Cardiac fibroblast (primary cell): ENCODE measurements at regions not wholly inside any gene's neighbourhood (a gene's known extent, or its start where the extent isn't known, plus 50 kb on each side); places are given as distances from the start of the nearest gene placed in this dataset.

Source experiments
- DNase-seq, 2 donors: peaks; one replicate each; pipeline versions ENCODE4 v3.0.0 to v3.0.0-alpha.2; 2010; ENCODE audit warnings: low read depth in 2 of 2
- H3K4me3 ChIP-seq, 2 donors: replicated peaks in 1 of 2; 1 replicate in 1 of 2; 2 replicates in 1 of 2; pipeline ENCODE4 v1.5.1; 2011; ENCODE audit warnings: low read depth in 2 of 2, low read length in 2 of 2, mild to moderate bottlenecking in 2 of 2, moderate library complexity in 1 of 2
- TF ChIP-seq, protein P1 (sequence below): IDR thresholded peaks from one replicate; pipeline ENCODE4 v1.5.1; 2011; ENCODE audit warnings: low read depth, mild to moderate bottlenecking, low read length, inconsistent platforms

DNA sequence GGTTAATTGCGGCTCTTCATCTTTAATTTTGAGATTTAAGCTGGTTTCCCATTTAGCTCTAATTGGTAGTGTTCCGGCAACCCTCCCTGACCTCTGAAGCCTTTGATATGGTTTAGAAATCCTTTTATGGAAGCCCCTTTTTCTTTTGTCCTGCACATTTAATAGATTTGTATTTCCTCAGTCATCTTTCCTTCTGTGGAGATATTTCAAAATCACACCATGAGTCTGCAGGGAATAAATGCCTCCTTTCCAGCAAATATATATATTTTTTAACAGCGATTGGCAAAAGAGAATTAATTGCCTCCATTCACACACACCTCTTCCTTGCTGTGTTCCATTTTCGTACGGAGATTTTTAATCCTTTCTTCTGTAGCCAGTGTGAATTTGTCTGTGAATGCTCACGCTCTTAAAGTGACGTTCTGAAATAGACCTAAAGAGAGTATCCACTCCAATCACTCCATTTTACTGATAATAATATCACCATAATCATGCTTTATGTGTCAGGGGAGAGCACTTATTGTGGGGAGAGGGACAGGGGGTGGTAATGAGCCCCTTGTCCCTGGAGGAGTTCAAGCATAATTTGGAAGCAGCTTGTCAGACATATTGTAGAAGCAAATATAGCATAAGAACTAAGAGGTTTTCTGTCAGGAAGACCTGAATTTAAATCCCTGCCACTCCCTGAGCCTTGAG lies 142.5 kb upstream of the SYT13 start:
- H3K4me3 ChIP-seq = no peak overlapping the region
- TF ChIP-seq, protein P1, sequence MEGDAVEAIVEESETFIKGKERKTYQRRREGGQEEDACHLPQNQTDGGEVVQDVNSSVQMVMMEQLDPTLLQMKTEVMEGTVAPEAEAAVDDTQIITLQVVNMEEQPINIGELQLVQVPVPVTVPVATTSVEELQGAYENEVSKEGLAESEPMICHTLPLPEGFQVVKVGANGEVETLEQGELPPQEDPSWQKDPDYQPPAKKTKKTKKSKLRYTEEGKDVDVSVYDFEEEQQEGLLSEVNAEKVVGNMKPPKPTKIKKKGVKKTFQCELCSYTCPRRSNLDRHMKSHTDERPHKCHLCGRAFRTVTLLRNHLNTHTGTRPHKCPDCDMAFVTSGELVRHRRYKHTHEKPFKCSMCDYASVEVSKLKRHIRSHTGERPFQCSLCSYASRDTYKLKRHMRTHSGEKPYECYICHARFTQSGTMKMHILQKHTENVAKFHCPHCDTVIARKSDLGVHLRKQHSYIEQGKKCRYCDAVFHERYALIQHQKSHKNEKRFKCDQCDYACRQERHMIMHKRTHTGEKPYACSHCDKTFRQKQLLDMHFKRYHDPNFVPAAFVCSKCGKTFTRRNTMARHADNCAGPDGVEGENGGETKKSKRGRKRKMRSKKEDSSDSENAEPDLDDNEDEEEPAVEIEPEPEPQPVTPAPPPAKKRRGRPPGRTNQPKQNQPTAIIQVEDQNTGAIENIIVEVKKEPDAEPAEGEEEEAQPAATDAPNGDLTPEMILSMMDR = no peak
- DNase-seq = no peak

DNA sequence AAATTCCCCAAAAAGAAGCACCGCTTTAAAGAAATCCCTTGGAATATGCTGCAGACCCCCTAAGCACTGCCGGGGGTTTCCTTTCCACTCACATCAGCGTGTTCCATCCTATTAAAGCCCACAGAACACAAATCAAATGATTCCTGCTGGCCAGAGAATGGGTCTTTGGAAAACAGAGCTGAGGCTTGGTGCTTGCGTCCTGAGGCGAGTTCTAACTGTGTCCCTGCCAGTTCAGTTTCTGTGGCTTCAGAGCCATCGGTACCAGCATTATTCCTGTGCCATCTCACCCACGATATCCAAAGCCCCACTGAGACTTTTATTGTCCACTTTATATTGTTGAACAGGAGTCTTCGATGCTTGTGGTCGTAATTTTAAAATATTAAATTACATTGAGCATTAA lies 142.0 kb upstream of the SYT13 start:
- H3K4me3 ChIP-seq = no peak overlapping the region
- TF ChIP-seq, protein P1 = no peak

DNA sequence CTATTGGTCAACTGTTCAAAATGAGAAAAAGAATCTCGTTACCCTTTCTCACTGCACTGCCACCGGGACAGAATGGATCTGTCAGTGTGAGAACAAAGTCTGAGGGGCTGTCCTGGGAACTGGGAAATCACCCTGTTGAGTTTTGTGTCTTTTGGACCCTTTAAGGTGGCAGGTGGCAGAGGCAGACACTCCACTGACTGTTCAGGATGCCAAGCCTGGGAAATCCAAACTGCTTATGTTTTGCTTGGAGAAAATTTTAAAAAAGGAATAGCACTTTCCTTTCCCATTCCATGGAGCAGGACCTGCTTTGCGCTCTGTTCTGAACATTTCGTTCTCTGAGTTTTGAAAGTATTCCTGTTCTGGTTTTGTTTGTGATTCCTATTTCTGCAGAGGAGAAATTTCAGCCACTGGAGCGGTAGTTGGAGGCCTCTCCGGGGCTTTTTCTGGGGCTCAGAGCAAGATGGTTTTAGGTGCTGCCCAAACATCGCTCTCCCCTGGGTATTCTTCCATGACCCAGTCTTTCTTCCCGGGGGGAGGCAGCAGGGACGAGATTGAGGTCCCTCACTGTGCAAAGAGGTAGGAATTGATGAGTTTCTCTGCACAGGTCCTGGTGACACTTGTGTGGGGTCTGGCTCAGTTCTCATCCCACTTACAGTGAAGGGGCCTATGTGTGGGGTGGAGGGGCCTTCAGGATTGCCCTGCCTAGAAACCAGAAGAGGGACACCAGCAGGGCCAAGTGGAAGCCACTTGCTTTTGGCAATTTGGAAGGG lies 138.5 kb upstream of the SYT13 start:
- no peak overlapping the region for H3K4me3 ChIP-seq
- TF ChIP-seq, protein P1 = no peak
- DNase-seq = no peak

More for the DNA sequence above, 142.0 kb upstream of the SYT13 start:
- no peak for DNase-seq

DNA sequence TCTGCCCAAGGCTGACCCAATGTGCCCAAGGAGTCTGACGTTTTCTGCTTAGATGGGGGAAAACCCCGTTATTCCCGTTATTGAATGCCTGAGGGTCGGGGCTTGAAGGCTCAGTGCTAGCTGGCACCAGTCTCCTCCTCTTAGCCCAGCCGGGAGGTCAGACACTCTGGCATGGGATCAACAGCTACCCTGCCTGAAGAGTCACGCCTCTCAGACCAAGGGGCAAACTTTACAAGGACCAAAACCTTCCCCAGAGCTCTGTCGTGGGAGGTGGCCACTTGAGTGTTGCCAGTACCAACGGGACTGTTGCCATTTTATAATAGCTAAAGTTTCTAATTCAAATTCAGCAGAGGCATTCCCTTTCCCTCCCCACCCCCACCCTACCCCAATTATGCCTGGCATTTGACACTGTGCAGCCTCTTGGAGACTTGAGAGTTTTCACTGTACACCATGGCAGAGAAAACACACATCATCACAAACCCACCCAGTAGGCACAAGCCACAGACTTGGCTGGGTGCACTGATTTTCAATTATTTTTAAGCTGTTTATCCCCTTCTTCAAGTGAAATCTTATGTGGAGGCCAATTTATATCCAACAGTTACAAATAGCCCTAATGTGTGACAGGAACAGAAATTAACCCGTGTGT lies 137.5 kb upstream of the SYT13 start:
- no peak overlapping the region for H3K4me3 ChIP-seq
- TF ChIP-seq, protein P1 = no peak
- no peak for DNase-seq

DNA sequence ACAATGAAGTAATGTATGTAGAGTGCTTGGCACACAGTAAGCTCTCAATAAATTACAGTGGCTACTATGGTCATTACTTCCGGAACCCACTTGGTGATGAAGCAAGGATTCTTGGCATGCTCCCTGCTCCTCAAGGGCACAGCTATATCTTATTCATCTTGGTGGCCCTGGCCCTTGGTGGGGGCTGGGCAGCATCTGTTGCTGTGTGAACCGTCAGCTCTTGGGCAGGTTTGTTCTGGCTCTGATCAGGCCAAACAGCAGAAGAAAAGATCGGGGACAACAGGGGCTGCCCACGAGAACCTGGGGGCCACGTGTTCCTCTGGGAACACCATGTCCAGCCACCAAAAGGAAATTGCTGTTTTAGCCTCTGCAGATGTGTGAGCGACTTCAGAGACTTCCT lies 136.9 kb upstream of the SYT13 start:
- no peak for DNase-seq
- TF ChIP-seq, protein P1 = no peak

DNA sequence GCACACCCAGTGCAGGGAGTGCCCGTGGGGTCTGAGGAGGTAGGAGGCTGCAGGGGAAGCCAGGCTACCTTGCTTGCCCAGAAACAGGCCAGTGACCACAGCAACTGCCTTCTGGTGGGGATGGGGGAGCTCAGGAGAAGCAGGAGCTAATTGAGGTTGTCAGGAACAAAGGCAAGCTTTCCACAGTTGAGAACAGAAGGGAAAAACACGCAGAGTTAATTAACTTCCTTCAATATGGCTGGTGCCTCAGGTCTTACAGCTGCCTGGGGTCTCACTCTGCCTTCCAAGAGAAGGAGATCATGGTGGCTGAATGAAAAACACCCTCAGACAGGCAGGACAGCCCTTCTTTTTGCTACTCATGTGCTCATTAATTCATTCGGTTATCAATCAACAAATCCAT lies 127.9 kb upstream of the SYT13 start:
- no peak for DNase-seq
- no peak overlapping the region for H3K4me3 ChIP-seq
- TF ChIP-seq, protein P1 = no peak

More for the DNA sequence above, 136.9 kb upstream of the SYT13 start:
- no peak overlapping the region for H3K4me3 ChIP-seq
